Nucleus accumbens (tissue), 56 donors: ENCODE measurements at regions not wholly inside any gene's neighbourhood (a gene's known extent, or its start where the extent isn't known, plus 50 kb on each side); places are given as distances from the start of the nearest gene placed in this dataset.

ENCODE experiments used
- DNase-seq, 56 donors: peaks; one replicate each; lab custom pipeline; 2025; lab: John Stamatoyannopoulos, UW

- no peak for DNase-seq
Measured at GRCh38 chr20:6626805-6627204, 140.7 kb upstream of the BMP2 start.

GRCh38 chr20:6623989-6624388 is 143.5 kb upstream of the BMP2 start:
- no peak for DNase-seq

DNA sequence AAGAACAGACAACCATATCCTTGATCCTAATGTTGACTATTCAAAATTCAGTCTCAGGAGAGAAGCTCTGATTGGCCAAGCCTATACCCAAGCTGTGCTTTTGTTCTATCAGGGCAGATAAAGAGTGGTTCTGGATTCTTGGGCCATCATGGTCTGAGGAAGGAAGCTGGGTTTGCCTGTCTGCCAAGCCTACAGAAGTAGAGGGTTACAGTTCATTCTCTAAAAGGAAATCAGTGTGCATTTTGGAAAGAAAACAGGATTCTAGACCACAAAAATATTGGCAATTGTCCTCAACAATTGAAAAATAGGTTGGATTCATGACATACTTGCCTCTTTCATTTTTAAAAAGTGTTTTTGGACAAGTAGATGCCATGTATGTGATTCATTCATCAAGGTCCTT is 145.4 kb upstream of the BMP2 start:
- DNase-seq = no peak

DNA sequence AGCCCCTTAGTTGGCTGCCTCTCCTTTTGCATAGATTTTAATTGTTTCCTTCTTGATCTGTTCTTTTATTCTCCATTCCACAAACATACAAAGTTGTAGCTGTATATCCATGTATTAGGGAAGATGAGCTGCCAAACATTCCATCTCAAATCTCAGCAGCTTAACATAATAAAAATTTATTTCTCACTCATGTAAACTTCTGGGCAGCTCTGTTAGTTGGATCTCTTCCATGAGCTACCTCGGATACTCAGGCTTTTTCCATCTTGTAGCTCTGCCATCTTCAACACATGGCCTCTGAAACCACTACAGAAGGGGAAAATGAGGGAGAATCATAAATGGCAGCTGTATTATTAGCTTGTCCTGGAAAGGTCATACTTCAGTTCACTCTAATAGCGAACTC is 149.4 kb upstream of the BMP2 start:
- DNase-seq = no peak

GRCh38 chr20:6616421-6616820 is 151.1 kb upstream of the BMP2 start:
- no peak for DNase-seq

- no peak for DNase-seq
Measured at GRCh38 chr20:6614836-6615235, 152.7 kb upstream of the BMP2 start.

DNA sequence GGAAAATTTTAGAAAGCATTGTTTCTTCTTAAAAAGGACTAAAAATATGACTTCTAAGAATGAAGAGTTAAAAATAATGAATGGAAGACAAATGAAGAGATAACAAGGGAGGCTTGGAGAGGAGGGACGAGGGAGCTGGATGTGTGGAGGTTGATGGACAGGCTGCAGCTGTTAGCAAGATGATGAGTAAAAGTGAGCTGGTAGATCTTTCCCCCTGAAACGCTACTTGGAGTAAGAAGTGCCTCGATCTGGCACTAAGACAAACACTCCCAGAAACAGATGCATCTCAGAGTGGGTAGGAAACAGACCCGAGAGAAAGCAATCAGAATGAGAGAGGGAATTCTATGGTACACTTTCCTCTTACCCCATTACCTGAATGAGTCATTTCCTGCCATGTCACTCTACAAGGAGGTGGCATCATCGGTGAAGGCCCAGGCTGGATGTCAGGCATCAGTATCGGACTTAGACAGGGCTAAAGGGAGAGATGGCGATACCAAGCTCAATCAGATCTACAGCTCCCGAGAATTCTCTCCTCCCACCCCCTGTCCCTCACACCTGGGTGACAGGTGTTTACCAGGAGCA is 154.1 kb upstream of the BMP2 start:
- DNase-seq = no peak

DNA sequence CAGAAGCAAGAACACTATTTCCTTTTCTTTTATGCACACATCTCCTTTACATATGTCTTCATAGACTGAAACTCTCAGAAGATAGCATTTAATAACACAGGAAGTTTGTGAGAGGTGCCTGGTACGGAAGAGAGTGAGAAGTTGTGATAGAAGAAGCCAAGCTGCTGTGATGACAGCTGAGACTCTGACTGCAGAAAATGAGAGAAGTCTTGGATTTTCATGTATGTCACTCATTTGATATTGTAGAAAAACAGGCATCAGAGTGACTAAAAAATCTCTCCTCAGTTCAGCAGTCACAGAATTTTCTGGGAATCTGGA is 154.9 kb upstream of the BMP2 start:
- no peak for DNase-seq

DNA sequence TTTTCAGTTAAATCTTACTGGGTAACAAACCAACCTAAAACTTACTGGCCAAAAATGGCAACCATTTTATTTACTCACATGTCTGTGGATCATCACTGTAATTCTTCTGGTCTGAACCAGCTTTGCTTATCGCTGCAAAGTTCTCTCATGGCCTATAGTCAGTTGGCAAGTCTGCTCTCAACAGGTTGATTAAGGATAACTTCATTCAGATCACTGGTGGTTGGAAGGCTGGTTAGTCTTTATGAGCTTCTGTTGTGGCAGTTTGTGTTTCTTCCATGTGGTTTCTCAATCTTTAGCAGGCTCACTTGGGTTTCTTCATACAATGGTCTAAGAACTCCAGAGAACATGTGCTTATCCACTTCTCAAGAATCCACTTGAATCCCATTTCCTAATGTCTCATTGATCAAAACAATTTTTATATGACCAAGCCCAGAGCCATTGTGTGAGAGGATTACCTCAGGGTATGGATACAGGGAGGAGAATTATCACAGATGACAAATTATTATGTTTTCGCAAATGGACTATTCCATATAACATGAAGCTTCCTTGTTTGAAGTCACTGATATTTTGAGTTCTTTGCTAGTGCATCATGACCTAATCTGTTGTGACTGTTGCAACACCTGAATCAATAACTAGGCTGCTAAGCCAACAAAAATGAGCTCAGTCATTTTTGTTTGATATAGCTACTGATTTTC is 155.4 kb upstream of the BMP2 start:
- DNase-seq = no peak

GRCh38 chr20:6606651-6607050 is 160.8 kb upstream of the BMP2 start:
- DNase-seq = no peak

DNA sequence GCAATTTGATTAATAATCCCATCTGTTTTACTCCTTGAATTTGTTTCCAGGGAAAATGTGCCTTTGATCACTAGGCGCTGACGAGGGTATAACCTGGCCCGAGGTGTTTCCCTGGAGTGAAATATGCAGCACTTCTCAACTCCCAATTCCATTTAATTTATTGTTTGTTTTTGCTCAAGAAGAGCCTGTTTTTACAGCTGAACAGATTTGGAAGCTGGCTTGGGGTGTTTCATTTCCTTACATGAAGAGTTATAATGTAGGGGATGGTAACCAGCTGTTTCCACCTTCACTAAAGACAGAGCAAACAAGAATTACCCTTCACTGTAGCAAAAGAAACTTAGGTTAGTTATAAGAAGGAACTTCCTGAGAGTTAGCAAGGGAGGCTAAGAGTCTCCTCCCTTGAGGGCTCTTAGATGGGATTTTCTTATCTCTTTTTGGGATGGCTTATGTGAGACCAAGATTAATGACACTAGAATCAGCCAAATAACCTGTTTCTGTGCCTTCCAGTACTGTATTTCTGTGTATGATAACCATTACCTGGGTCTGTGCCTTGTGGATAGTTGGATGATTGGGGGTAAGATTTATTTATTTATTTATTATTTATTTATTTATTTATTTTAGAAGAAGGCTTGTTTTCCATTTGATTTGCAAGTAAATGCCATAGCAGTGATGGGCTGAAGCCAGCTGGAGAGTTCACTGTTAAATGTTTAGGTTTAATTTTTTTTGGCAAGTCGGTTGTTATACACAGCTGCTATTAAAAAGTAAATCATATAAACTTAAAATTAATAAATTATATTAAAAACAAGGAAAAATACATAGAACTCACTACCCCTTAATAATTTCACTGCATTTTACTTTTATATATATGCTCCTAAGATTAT is 162.2 kb upstream of the BMP2 start:
- DNase-seq = no peak

DNA sequence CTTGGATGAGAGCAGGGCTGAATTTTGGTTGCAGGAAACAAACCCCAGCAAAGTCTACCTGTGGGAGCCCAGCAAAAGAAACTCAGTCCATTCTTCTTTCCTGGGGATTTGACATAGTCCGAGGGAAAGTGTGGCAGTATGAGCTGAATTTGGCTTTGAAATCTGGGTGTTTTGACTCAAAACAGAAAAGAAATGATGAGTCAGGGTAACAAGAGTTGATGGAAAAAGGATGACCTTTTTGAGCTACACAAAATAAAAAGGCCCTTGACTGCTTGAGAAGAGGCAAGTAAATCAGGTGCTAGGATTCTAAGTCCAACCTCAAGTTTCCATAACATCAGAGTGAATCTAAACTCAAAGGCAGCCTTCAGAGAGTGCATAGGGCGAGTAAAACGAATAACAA is 163.3 kb upstream of the BMP2 start:
- DNase-seq = no peak

GRCh38 chr20:6599876-6600735 is 167.4 kb upstream of the BMP2 start:
- DNase-seq = no peak

DNA sequence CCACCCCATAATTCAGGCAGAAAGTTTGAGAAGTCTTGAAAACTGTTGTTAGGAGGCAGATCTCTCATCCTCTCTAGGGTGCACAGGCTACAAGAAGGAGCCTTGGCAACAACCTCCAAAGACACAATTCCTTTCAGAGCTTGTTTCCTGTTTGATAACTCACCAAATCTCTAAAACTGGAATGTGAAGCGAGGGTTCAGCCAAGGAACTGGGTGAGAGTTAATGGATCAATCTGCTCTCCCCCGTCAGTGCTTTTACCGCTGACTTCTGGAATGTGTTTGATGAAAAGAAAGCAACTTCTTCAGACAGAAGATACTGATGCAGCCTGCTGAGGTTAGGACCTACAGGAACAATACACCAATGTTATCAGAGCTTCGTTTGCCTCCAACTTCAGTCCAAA is 171.8 kb upstream of the BMP2 start:
- no peak for DNase-seq

DNA sequence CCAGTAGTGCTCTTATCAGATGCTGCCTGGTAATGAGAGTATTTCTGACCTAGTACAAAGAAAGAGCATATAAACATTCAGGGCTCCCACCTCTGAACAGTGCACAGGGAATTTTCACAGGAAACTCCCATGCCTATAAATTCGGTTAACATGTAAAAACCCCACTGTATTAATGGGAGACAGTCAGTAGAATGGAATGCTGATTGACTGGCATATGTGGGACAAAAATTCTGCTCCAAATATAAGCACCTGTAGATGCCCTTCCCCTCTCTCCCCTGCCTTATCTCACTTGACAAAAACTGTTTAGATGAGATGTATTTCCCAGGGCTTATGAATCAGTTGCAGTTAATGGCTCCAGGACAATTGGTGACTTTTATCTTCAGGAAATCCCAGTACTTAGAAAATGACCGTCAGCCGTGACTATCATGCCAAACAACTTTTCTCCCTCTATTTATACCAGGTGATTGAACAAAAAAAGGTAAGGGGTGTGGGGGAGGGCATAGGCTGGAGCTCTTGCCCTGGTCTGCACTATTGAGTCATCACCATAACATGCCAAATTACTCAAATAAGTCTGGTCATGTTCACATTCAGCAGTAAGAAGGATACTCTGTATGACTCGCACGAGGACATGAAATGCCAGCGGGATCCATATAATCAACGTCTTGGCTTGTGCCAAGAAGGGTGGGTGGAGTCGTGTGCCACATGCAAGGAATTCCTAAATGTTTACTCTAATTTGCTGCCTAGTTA is 176.4 kb upstream of the BMP2 start:
- no peak for DNase-seq

- DNase-seq = no peak
Measured at GRCh38 chr20:6588296-6588695, 179.2 kb upstream of the BMP2 start.

- DNase-seq = peak in 14 of 56 donors; percentile 1 to 35 (median 6)
Measured at GRCh38 chr20:6583134-6583738, 184.2 kb upstream of the BMP2 start.

- DNase-seq = no peak
Measured at GRCh38 chr20:6582449-6582848, 185.0 kb upstream of the BMP2 start.

DNA sequence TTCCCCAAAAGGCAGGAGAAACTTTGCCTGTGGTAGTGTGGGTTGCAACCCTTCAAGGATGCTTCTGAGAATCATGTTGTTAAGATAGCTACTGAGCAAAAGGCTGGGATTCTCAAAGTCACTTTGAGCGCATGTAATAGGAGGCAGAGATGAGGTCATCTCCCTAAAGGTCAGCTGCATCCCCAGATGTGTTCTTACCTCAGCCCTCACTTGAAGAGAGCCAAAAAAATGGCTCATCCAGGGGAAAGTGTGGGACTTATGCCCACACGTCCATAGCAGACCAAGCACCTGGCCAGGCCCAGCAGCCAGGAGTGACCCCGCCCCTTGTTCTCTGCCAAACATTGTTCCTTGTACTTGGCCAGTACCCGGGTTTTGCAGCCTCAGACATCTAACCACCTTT is 187.0 kb upstream of the BMP2 start:
- DNase-seq = no peak

GRCh38 chr20:6579824-6580223 is 187.7 kb upstream of the BMP2 start:
- no peak for DNase-seq
